Keratinocyte (primary cell): ENCODE measurements at regions not wholly inside any gene's neighbourhood (a gene's known extent, or its start where the extent isn't known, plus 50 kb on each side); places are given as distances from the start of the nearest gene placed in this dataset.

ENCODE experiments used
- DNase-seq: peaks from one replicate; pipeline ENCODE4 v3.0.0-alpha.2; 2011; ENCODE audit warnings: low read depth, missing footprints, low spot score
- FAIRE-seq: peaks from 2 replicates; lab custom pipeline; 2011; peaks lifted over from hg19 to GRCh38; lab: Jason Lieb, UNC
- H2AFZ ChIP-seq: 2 replicates; pipeline ENCODE4 v1.6.0; 2012; ENCODE audit warnings: low read length, control low read depth, inconsistent platforms; ENCODE audit not compliant: control insufficient read depth
- H3K27ac ChIP-seq: 2 replicates; pipeline ENCODE4 v1.5.1; 2011; ENCODE audit warnings: low read length; ENCODE audit not compliant: control insufficient read depth, insufficient read depth
- H3K27me3 ChIP-seq: 3 replicates; pipeline ENCODE4 v1.6.0; 2011; ENCODE audit warnings: low read length; ENCODE audit not compliant: control insufficient read depth, insufficient read depth; ENCODE audit errors: extremely low read depth
- H3K36me3 ChIP-seq, 2 experiments: 2 replicates in 1 of 2; 3 replicates in 1 of 2; pipeline ENCODE4 v1.5.1; 2011; ENCODE audit warnings: low read length in 2 of 2, mild to moderate bottlenecking in 1 of 2; ENCODE audit not compliant: control insufficient read depth in 2 of 2, insufficient read depth in 2 of 2; ENCODE audit errors: extremely low read depth in 1 of 2
- H3K4me1 ChIP-seq: 3 replicates; pipeline ENCODE4 v1.5.1; 2011; ENCODE audit warnings: low read length; ENCODE audit not compliant: control insufficient read depth, insufficient read depth; ENCODE audit errors: extremely low read depth
- H3K4me2 ChIP-seq: 3 replicates; pipeline ENCODE4 v1.6.0; 2011; ENCODE audit warnings: low read depth, low read length; ENCODE audit not compliant: control insufficient read depth, insufficient read depth; ENCODE audit errors: extremely low read depth
- H3K4me3 ChIP-seq, 3 experiments: fragments of 200-600 bp in 1 of 3; sonication (generic) in 1 of 3; 2 replicates in 2 of 3; 3 replicates in 1 of 3; pipeline ENCODE4 v1.5.1; 2011 to 2016; ENCODE audit warnings: low read length in 3 of 3, mild to moderate bottlenecking in 3 of 3, control low read depth in 2 of 3, inconsistent platforms in 1 of 3, low read depth in 1 of 3, mixed read lengths in 1 of 3, mixed run types in 1 of 3, moderate library complexity in 1 of 3; ENCODE audit not compliant: control insufficient read depth in 2 of 3, insufficient read depth in 2 of 3; ENCODE audit errors: extremely low read depth in 1 of 3
- H3K79me2 ChIP-seq: 2 replicates; pipeline ENCODE4 v1.6.0; 2012; ENCODE audit warnings: low read length; ENCODE audit not compliant: control insufficient read depth, insufficient read depth
- H3K9ac ChIP-seq: 3 replicates; pipeline ENCODE4 v1.6.0; 2011; ENCODE audit warnings: low read length; ENCODE audit not compliant: control insufficient read depth, insufficient read depth; ENCODE audit errors: extremely low read depth
- H3K9me1 ChIP-seq: 3 replicates; pipeline ENCODE4 v1.6.0; 2011; ENCODE audit warnings: low read length; ENCODE audit not compliant: control insufficient read depth, insufficient read depth; ENCODE audit errors: extremely low read depth
- H3K9me3 ChIP-seq: 2 replicates; pipeline ENCODE4 v1.5.1; 2012; ENCODE audit warnings: low read depth, low read length; ENCODE audit not compliant: control insufficient read depth
- H4K20me1 ChIP-seq: 3 replicates; pipeline ENCODE4 v1.6.0; 2011; ENCODE audit warnings: low read length; ENCODE audit not compliant: control insufficient read depth, insufficient read depth; ENCODE audit errors: extremely low read depth
- EZH2 ChIP-seq: IDR thresholded peaks from one replicate; pipeline ENCODE4 v1.6.1; 2012; ENCODE audit warnings: inconsistent platforms, mild to moderate bottlenecking, low read length, moderate library complexity
- dilution Hi-C: fragments of 300-500 bp; cut with MboI; formaldehyde crosslinking; loops from one replicate; pipeline ENCODE4 v1.7.0; 2020; ENCODE audit warnings: low sequenced_read_pairs; ENCODE audit not compliant: extremely low pct_ligation_motif_present
- TF ChIP-seq, protein P1 (sequence below), 3 experiments: IDR thresholded peaks in 1 of 3; conservative IDR thresholded peaks in 1 of 3; optimal IDR thresholded peaks in 1 of 3; 2 replicates in 2 of 3; 3 replicates in 1 of 3; pipeline versions ENCODE3 to v1.5.1; 2011; ENCODE audit warnings: low read length in 3 of 3, mild to moderate bottlenecking in 3 of 3, moderate library complexity in 2 of 3, control low read depth in 1 of 3, inconsistent platforms in 1 of 3; ENCODE audit not compliant: insufficient read depth in 2 of 3; ENCODE audit errors: extremely low read depth in 1 of 3

DNA sequence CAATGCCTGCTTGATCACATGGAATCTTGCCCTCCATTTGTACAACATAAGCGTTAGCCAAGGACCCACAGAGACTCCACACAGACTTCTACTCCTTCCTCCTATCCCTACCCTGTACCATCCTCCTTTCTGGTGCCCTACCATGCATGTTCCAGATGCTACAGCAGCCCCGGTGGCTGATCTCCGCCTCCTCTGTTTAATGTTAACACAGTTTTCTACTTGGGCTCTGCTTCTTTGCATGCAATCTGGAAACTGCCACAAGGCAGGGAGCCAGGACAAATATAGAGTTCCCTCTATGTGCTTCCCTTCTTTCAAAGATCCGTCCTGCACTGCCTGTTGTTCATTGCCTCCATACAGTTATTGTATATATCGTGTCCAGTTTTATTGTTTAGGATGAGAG, 368.6 kb upstream of the TENM3 start:
- H3K27ac ChIP-seq, result no peak overlapping the region
- no peak overlapping the region for H3K4me2 ChIP-seq
- H3K36me3 ChIP-seq, result no peaks in the 10 kb centered on the region
- H3K9me1 ChIP-seq, result no peaks in the 10 kb centered on the region
- TF ChIP-seq EZH2, result no peak
- TF ChIP-seq, protein P1, sequence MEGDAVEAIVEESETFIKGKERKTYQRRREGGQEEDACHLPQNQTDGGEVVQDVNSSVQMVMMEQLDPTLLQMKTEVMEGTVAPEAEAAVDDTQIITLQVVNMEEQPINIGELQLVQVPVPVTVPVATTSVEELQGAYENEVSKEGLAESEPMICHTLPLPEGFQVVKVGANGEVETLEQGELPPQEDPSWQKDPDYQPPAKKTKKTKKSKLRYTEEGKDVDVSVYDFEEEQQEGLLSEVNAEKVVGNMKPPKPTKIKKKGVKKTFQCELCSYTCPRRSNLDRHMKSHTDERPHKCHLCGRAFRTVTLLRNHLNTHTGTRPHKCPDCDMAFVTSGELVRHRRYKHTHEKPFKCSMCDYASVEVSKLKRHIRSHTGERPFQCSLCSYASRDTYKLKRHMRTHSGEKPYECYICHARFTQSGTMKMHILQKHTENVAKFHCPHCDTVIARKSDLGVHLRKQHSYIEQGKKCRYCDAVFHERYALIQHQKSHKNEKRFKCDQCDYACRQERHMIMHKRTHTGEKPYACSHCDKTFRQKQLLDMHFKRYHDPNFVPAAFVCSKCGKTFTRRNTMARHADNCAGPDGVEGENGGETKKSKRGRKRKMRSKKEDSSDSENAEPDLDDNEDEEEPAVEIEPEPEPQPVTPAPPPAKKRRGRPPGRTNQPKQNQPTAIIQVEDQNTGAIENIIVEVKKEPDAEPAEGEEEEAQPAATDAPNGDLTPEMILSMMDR (optimal IDR thresholded peaks at IDR 0.05 in 1 of 3, IDR thresholded peaks at IDR 0.05 in 1 of 3, conservative IDR thresholded peaks at IDR 0.05 in 1 of 3; ENCODE audit: extremely low read depth in 1 of 3, insufficient read depth in 2 of 3, low read length in 3 of 3), result no peak
- no peaks in the 10 kb centered on the region for H3K27me3 ChIP-seq
- H3K4me1 ChIP-seq, result peaks cover 4% of the 10 kb centered on the region
- H3K9me3 ChIP-seq, result no peaks in the 10 kb centered on the region
- no peak for FAIRE-seq
- H4K20me1 ChIP-seq, result no peaks in the 10 kb centered on the region
- no peak overlapping the region for H2AFZ ChIP-seq
- H3K4me3 ChIP-seq, result no peak overlapping the region
- no peak for DNase-seq
- no peaks in the 10 kb centered on the region for H3K79me2 ChIP-seq
- dilution Hi-C loops, result no loop called here
- no peak overlapping the region for H3K9ac ChIP-seq

DNA sequence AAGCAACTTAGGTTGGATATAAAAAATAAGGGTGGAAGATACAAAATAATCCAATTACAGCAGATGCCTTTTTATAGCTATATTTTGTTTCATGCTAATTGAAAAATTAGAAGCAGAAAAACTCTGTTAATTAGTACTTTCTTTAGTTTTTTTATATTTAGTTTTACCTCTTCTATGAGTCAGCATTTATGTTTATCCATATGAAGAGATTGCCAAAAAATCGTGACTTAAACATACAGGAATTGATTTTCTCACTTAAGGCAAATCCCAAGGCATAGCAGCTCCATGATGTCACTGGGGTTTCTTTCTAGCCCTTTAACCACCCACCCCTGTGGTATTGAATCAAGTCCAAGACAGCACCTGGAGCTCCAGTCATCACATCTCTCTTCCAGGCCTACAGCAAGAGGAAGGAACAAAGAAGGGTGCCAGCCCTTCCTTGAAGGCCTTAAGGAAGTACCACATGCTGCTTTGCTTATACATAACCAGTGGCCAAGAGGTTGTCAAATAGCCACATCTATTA, 365.8 kb upstream of the TENM3 start:
- TF ChIP-seq, protein P1 (optimal IDR thresholded peaks at IDR 0.05 in 1 of 3, IDR thresholded peaks at IDR 0.05 in 1 of 3, conservative IDR thresholded peaks at IDR 0.05 in 1 of 3; ENCODE audit: extremely low read depth in 1 of 3, insufficient read depth in 2 of 3, low read length in 3 of 3), result no peak
- TF ChIP-seq EZH2, result no peak
- no peak overlapping the region for H3K9ac ChIP-seq
- H3K36me3 ChIP-seq, result no peaks in the 10 kb centered on the region
- dilution Hi-C loops, result no loop called here
- no peaks in the 10 kb centered on the region for H3K9me1 ChIP-seq
- H3K9me3 ChIP-seq, result no peaks in the 10 kb centered on the region
- H3K4me1 ChIP-seq, result no peaks in the 10 kb centered on the region
- no peaks in the 10 kb centered on the region for H4K20me1 ChIP-seq
- H3K79me2 ChIP-seq, result no peaks in the 10 kb centered on the region
- DNase-seq (peak; percentile 84), FAIRE-seq (peak; percentile 86)
- H3K4me2 ChIP-seq, result no peak overlapping the region
- no peak overlapping the region for H2AFZ ChIP-seq
- H3K27ac ChIP-seq, result no peak overlapping the region
- H3K27me3 ChIP-seq, result no peaks in the 10 kb centered on the region
- H3K4me3 ChIP-seq, result no peak overlapping the region
